GM18519 (cell line): ENCODE measurements at regions not wholly inside any gene's neighbourhood (a gene's known extent, or its start where the extent isn't known, plus 50 kb on each side); places are given as distances from the start of the nearest gene placed in this dataset.

ENCODE experiments used
- ATAC-seq: cut with Tn5 transposase; IDR thresholded peaks from one replicate; pipeline ENCODE4 v1.9.1; 2021; ENCODE audit warnings: mild to moderate bottlenecking, moderate library complexity; ENCODE audit not compliant: unreplicated experiment, low FRiP score

DNA sequence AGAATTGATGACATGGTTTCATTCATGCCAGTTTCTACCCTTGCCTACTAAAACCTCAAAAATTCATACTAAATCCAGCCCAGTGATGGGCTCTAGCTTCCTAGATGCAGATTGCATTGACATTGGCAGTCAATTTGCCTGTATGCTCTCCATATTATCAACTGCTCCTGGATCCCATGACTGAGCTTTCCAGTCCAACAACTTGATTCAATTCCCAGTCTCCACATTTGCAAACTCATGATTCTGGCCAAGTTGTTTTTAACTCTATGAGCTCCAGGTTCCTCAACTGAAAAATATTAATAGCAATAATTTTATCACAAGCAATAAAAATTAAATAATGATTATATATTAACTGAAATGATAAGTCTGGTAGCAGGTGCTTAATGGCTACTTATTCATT, 51.0 kb upstream of the DSC1 start:
- no peak for ATAC-seq

DNA sequence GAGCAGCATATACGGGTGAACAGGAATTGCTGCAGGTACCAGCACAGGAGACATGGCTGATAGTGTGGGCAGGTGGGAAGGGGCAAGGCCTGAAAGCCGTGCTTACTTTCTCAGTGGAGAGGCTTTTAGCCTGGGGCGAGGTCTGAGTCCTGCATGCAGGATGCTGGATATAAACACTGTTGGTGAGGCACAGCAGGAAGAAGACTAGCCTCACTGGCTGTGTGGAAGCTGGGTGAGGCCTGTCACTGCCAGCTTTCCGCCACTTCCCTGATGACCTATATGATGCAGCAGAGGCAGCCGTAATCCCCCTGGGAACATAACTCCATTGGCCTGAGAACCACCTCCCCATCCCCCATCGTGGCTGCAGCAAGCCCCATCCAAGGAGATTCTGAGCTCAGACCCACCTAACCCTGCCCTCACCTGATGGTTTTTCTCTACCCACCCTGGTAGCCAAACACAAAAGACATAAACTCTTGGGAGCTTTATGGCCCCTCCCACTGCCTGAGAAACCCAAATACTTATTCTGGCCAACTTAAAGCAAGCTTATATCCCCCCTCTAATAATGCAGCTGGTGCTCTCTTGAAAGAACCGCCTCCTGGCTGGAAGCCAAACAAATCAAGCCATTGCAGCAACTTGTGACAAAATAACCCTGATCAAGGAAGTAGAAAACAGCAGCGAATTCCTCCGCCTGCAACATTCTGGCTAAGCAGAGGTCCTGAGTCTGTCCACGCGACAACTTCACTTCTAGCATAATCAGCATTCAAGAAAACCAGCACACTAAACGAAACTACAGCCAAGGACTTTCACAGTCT, 54.6 kb upstream of the DSC1 start:
- ATAC-seq: no peak

DNA sequence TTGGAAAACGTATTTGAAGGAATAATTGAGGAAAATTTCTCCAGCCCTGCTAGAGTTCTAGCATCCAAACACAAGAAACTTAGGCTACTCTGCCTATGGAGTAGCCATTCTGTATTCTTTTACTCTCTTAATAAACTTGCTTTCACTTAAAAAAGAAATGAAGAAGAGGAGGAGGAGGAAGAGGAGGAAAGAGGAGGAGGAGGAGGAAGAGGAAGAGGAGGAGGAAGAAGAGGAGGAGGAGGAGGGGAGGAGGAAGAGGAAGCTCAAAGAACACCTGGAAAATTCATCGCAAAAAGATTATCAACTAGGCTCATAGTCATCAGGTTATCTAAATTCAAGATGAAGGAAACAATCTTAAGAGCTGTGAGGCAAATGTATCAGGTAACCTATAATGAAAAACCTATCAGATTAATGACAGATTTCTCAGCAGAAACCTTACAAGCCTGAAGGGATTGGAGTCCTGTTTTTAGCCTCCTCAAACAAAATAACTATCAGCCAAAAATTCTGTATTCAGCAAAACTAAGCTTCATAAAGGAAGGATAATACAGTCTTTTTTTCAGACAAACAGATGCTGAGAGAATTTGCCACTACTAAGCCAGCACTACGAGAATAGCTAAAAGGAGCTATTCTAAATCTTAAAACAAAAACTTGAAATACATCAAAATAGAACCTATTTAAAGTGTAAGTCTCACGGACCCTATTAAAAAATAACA, 56.2 kb upstream of the DSC1 start:
- ATAC-seq: no peak

DNA sequence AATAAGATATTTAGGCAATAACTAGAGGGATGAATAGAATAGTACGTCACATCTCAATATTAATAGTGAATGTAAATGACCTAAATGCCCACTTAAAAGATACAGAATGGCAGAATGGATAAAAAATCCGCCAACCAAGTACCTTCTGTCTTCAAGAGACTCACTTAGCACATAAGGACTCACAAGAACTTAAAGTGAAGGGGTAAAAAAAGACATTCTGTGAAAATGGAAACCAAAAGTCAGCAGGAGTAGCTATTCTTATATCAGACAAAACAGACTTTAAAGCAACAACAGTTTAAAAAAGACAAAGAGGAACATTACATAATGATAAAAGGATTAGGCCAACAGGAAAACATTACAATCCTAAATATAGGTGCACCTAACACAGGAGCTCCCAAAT, 56.7 kb upstream of the DSC1 start:
- ATAC-seq: no peak

DNA sequence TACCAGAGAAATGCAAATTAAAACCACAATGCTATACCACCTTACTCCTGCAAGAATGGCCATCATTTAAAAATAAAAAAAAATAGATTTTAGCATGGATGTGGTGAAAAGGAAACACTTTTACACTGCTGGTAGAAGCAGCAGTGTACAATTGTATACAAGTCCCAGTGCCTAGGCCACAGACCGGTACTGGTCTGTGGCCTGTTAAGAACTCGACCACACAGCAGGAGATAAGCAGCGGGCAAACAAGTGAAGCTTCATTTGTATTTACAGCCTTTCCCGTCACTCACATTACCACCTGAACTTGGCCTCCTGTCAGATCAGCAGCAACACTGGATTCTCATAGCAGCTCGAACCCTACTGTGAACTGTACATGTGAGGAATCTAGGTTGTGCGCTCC, 60.7 kb upstream of the DSC1 start:
- ATAC-seq: no peak

- no peak for ATAC-seq
Measured at GRCh38 chr18:31225668-31226067, 63.0 kb upstream of the DSC1 start.

GRCh38 chr18:31227497-31228229, 65.0 kb upstream of the DSC1 start:
- no peak for ATAC-seq

- ATAC-seq: no peak
Measured at GRCh38 chr18:31229829-31230228, 67.2 kb upstream of the DSC1 start.

DNA sequence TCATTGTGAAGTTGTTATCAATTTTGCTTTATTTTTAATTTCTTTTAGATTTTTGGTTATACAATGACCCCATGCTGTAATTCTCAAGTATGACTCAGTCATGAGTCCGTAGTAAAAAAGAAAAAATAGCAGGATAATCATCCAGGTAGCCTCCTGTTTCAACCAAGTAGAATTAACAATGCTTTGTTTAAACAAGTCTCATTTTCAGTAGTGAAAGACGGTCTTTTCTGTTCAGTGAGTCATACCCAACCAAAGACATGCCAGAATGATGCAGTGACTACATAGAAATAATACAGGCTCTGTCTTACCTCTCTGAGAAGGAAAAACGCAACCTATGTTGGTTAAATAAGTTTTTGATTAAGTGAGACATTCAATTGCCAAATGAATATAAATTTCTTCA, 67.8 kb upstream of the DSC1 start:
- ATAC-seq: peak; percentile 74

GRCh38 chr18:31232013-31232412, 69.4 kb upstream of the DSC1 start:
- ATAC-seq: no peak

- ATAC-seq: no peak
Measured at GRCh38 chr18:31232775-31233424, 70.2 kb upstream of the DSC1 start.

DNA sequence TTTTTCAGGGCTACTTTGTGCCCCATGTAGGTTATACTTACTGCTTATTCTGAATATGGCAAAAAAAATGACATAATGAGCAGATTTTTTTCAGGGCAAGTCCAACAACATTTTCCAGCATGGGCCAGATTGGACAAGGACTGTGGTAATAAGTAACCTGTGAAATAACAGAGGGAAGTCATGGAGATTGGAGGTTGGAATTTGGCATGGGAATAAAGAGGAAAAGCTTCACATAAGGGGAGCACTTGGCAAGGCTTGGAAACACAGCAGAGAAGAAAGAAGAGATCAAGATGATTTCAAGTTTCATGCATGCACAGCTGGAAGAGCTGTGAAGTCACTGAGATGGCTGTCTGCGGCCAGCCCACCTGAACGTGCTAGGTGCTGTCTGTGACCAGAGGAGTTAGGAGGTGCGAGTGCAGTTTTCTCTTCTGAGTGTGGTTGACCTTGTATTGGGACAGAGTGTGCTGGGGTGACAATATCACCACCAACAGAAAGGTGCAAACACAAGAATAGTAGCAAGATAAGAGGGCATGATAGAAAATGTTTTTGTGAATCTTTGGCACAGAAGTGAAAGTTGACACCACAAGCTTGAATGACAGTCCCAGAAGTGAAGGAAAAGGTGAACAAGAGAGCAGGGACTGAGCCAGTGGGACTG, 71.1 kb upstream of the DSC1 start:
- no peak for ATAC-seq

DNA sequence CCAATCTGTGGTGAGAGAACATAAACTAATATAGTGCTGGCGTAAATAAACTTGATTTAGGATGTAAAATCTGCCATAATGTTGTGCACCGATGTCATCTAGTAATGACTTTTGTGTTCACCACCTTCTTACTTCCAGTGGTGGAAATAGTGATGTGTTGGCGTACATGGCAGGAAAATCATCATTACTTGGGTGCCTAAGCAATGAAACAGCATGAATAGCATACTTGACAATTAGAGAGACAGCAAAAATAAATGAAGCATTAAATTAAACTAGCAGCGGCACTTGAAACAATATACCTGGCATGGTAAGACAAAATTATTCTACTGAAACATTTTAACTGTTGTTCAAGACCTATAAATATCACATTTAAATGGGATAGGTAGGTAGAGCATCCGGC, 73.2 kb upstream of the DSC1 start:
- no peak for ATAC-seq

GRCh38 chr18:31237142-31237541, 74.5 kb upstream of the DSC1 start:
- ATAC-seq: no peak

DNA sequence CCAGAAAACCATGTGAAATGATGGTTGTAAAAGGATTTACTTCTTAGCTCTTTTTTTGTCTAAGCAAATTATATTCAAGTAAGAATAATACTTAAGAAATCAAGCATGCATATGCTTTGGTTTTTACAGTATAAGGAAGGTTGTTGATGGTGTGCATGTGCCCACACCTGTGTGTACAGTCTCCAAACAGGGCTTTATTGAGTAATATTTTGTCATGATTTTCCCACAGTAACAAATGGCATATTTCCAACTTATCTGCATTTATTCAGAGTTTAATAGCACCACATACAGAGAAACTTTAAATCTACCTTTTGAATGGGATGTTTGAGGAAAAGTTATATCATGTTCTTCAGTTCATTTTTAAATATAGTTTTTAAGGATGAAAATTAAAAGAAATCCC, 76.5 kb upstream of the DSG1 start:
- no peak for ATAC-seq

DNA sequence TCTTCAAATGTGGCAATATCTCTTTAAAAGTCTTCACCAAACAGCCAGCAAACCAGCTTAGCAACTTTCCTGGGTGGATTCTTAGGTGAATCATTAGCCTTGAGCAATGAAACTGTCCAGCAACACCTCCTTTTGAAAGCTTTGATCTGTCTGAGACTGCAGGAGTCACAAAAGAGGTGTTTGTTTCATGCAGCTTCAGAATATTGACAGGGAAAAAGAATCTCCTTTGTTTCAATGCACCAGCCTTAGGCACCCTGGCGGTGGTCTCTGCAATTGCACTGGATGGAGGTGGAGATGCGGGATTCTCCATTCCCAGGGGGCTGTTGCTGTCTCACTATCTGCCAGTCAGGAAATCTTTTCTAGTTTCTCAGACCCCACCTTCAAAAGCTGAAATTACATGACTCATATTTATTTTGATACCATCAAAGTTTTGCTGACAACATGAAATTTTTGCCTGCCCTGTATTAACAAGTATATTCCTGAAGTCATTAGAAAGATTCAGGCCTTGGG, 76.0 kb upstream of the DSG1 start:
- no peak for ATAC-seq

GRCh38 chr18:31243740-31244512, 74.0 kb upstream of the DSG1 start:
- ATAC-seq: no peak

GRCh38 chr18:31244771-31245394, 73.1 kb upstream of the DSG1 start:
- ATAC-seq: no peak

GRCh38 chr18:31245820-31246219, 72.1 kb upstream of the DSG1 start:
- ATAC-seq: no peak
